ENCODE measurements at regions not wholly inside any gene's neighbourhood (a gene's known extent, or its start where the extent isn't known, plus 50 kb on each side); places are given as distances from the start of the nearest gene placed in this dataset.

GRCh38 chr18:26696308-26696707 lies 148.0 kb upstream of the KCTD1 start:
- no peak for TF ChIP-seq CTCF (IDR thresholded peaks at IDR 0.05)
- no peak for TF ChIP-seq POLR2A (IDR thresholded peaks at IDR 0.05)
